ENCODE measurements at regions not wholly inside any gene's neighbourhood (a gene's known extent, or its start where the extent isn't known, plus 50 kb on each side); places are given as distances from the start of the nearest gene placed in this dataset.

- TF ChIP-seq POLR2A (IDR thresholded peaks at IDR 0.05; ENCODE audit: low read depth, low read length) (no peak), POLR2AphosphoS5 (IDR thresholded peaks at IDR 0.05; ENCODE audit: low read depth, low read length) (no peak), TAF1 (IDR thresholded peaks at IDR 0.05; ENCODE audit: low read depth, low read length) (no peak), POU2F2 (IDR thresholded peaks at IDR 0.05; ENCODE audit: low read depth, low read length) (no peak), SPI1 (IDR thresholded peaks at IDR 0.05; ENCODE audit: low read depth, low read length) (no peak)
Observed at GRCh38 chrX:10944136-10944885, 166.8 kb upstream of the HCCS start.
